CD4-positive, CD25-positive, alpha-beta regulatory T cell (primary cell): ENCODE measurements at regions not wholly inside any gene's neighbourhood (a gene's known extent, or its start where the extent isn't known, plus 50 kb on each side); places are given as distances from the start of the nearest gene placed in this dataset.
"Not testable (repeated sequence)": the region's sequence is repeated elsewhere in the genome, so short reads cannot be mapped to it uniquely, and the experiment has no call there.

ENCODE experiments used
- ATAC-seq, 2 donors: fragments of 150-1000 bp; cut with Tn5 transposase; one replicate each; pipeline ENCODE4 v1.10.0; 2021; ENCODE audit warnings: low read depth in 2 of 2, moderate number of reproducible peaks in 2 of 2, moderate library complexity in 1 of 2
- DNase-seq, 3 donors: peaks; one replicate each; pipeline versions ENCODE4 v3.0.0 to v3.0.0-alpha.2; 2012 to 2022; ENCODE audit warnings: mixed read lengths in 1 of 3
- H3K27ac ChIP-seq: one replicate; pipeline ENCODE4 v1.7.0; 2013; ENCODE audit warnings: mild to moderate bottlenecking, low read length; ENCODE audit not compliant: insufficient read depth, poor library complexity, severe bottlenecking
- H3K27me3 ChIP-seq: one replicate; pipeline ENCODE4 v1.7.0; 2013; ENCODE audit warnings: low read length; ENCODE audit not compliant: control insufficient read depth, insufficient read depth
- H3K36me3 ChIP-seq: one replicate; pipeline ENCODE4 v1.7.0; 2013; ENCODE audit warnings: mild to moderate bottlenecking, low read length, moderate library complexity; ENCODE audit not compliant: control insufficient read depth, insufficient read depth
- H3K4me1 ChIP-seq: 2 replicates; pipeline ENCODE4 v1.7.0; 2013; ENCODE audit warnings: mild to moderate bottlenecking, low read length; ENCODE audit not compliant: insufficient read depth, control insufficient read depth, poor library complexity, severe bottlenecking
- H3K4me3 ChIP-seq: one replicate; pipeline ENCODE4 v1.7.0; 2013; ENCODE audit warnings: low read depth, mild to moderate bottlenecking, low read length, moderate library complexity
- H3K9me3 ChIP-seq, 2 experiments: 1 replicate in 1 of 2; 2 replicates in 1 of 2; pipeline ENCODE4 v1.7.0; 2013; ENCODE audit warnings: low read length in 2 of 2, mild to moderate bottlenecking in 1 of 2, moderate library complexity in 1 of 2; ENCODE audit not compliant: control insufficient read depth in 2 of 2
- H3K27ac Mint-ChIP-seq, 3 donors: one replicate each; pipeline ENCODE4 v1.8.0; 2020 to 2022; ENCODE audit warnings: mild to moderate bottlenecking in 3 of 3, mixed read lengths in 3 of 3, moderate library complexity in 2 of 3
- H3K27me3 Mint-ChIP-seq: one replicate; pipeline ENCODE4 v1.8.0; 2022; ENCODE audit warnings: mild to moderate bottlenecking, mixed read lengths
- H3K36me3 Mint-ChIP-seq: one replicate; pipeline ENCODE4 v1.8.0; 2020; ENCODE audit warnings: mixed read lengths
- H3K4me1 Mint-ChIP-seq, 4 donors: one replicate each; pipeline ENCODE4 v1.8.0; 2020 to 2022; ENCODE audit warnings: mixed read lengths in 4 of 4, mild to moderate bottlenecking in 1 of 4
- H3K4me3 Mint-ChIP-seq, 4 donors: one replicate each; pipeline ENCODE4 v1.8.0; 2020 to 2022; ENCODE audit warnings: mild to moderate bottlenecking in 4 of 4, mixed read lengths in 4 of 4, moderate library complexity in 3 of 4
- H3K9me3 Mint-ChIP-seq, 7 donors: one replicate each; pipeline ENCODE4 v1.8.0; 2020 to 2022; ENCODE audit warnings: mixed read lengths in 7 of 7, mild to moderate bottlenecking in 3 of 7, moderate library complexity in 2 of 7

- peak overlapping the region; percentile 72 to 88 (median 85) for H3K27ac Mint-ChIP-seq
- Histone ChIP-seq H3K4me3 (no peak overlapping the region), H3K27me3 (no peaks in the 10 kb centered on the region), H3K4me1 (peaks cover 27% of the 10 kb centered on the region), H3K9me3 (no peaks in the 10 kb centered on the region), H3K36me3 (no peaks in the 10 kb centered on the region), H3K27ac (no peak overlapping the region)
- peaks cover 0 to 2% (median 0%) of the 10 kb centered on the region in 7 donors for H3K9me3 Mint-ChIP-seq
- H3K4me3 Mint-ChIP-seq: peak overlapping the region in 2 of 4 donors; percentile 8 to 51
- ATAC-seq (no peak), DNase-seq (no peak)
- no peaks in the 10 kb centered on the region for H3K27me3 Mint-ChIP-seq
- H3K4me1 Mint-ChIP-seq: peaks cover 29 to 64% (median 40%) of the 10 kb centered on the region in 4 donors
- H3K36me3 Mint-ChIP-seq: no peaks in the 10 kb centered on the region
Measured at GRCh38 chr14:105982664-105983063, 456.3 kb downstream of the TMEM121 start.

- no peaks in the 10 kb centered on the region for H3K27me3 ChIP-seq
- no peaks in the 10 kb centered on the region for H3K36me3 ChIP-seq
- peak overlapping the region; percentile 44 for H3K4me3 ChIP-seq
- H3K4me1 Mint-ChIP-seq: peaks cover 17 to 67% (median 41%) of the 10 kb centered on the region in 4 donors
- H3K36me3 Mint-ChIP-seq: no peaks in the 10 kb centered on the region
- H3K27me3 Mint-ChIP-seq: no peaks in the 10 kb centered on the region
- H3K9me3 ChIP-seq: no peaks in the 10 kb centered on the region
- H3K27ac Mint-ChIP-seq: peak overlapping the region; percentile 86 to 95 (median 89)
- no peaks in the 10 kb centered on the region for H3K9me3 Mint-ChIP-seq
- H3K27ac ChIP-seq: peak overlapping the region; percentile 65
- peaks cover 31% of the 10 kb centered on the region for H3K4me1 ChIP-seq
- peak overlapping the region; percentile 54 to 75 (median 62) for H3K4me3 Mint-ChIP-seq
- no peak for DNase-seq
- ATAC-seq: peak; percentile 9
Measured at GRCh38 chr14:105986894-105987284, 460.5 kb downstream of the TMEM121 start.

GRCh38 chr14:105987563-105987962 lies 461.2 kb downstream of the TMEM121 start:
- Mint-ChIP-seq H3K9me3 (no peaks in the 10 kb centered on the region), H3K4me1 (peaks cover 14 to 60% (median 35%) of the 10 kb centered on the region in 4 donors), H3K27me3 (no peaks in the 10 kb centered on the region), H3K4me3 (peak overlapping the region in 2 of 4 donors; percentile 54 to 55), H3K36me3 (no peaks in the 10 kb centered on the region), H3K27ac (peak overlapping the region; percentile 86 to 95 (median 89))
- no peaks in the 10 kb centered on the region for H3K36me3 ChIP-seq
- no peak for ATAC-seq
- H3K4me1 ChIP-seq: peaks cover 30% of the 10 kb centered on the region
- no peaks in the 10 kb centered on the region for H3K27me3 ChIP-seq
- H3K4me3 ChIP-seq: no peak overlapping the region
- DNase-seq: no peak
- peak overlapping the region; percentile 65 for H3K27ac ChIP-seq
- no peaks in the 10 kb centered on the region for H3K9me3 ChIP-seq

DNA sequence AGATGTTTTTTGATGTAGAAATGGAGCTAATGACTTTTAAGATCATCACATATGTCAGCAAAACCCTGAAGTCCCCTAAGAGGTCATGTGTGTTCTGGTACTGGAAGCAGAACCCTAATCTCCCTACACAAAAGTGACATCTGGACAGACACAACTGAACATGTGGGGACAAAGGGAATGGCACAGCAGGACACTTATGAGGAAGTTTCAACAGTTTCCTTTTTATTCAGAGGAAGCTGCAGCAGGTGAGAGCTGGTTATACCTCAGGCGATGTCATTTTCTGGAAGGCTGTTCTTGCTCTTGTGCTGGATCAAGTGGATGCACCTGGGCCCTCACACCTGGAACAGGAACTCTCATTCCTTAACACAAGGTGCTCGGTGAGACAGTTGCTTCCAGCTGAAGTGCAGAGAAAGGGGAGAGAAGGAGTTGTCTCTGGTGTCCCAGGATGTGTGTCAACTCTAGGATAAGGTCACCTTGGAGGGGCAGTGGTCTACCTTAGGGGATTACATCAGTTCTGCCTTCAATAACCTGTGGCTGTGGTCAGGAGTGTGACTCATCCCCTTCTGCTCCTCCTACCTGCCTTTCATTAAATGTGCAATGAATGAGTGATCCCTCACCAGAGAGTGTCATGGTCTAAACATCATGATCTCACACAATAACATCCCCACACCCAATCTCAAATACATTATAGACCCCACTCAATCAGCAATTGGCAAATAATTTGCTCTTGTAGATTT lies 463.4 kb downstream of the TMEM121 start:
- DNase-seq: peak in 1 of 3 donors; percentile 30
- no peak overlapping the region for H3K4me3 Mint-ChIP-seq
- H3K27me3 Mint-ChIP-seq: no peaks in the 10 kb centered on the region
- Histone ChIP-seq H3K9me3 (no peaks in the 10 kb centered on the region), H3K27ac (no peak overlapping the region), H3K27me3 (no peaks in the 10 kb centered on the region), H3K4me1 (peaks cover 30% of the 10 kb centered on the region), H3K4me3 (no peak overlapping the region), H3K36me3 (no peaks in the 10 kb centered on the region)
- peak overlapping the region; percentile 55 to 84 (median 75) for H3K27ac Mint-ChIP-seq
- H3K4me1 Mint-ChIP-seq: peaks cover 14 to 62% (median 34%) of the 10 kb centered on the region in 4 donors
- no peaks in the 10 kb centered on the region for H3K36me3 Mint-ChIP-seq
- ATAC-seq: peak; percentile 58 to 70
- H3K9me3 Mint-ChIP-seq: no peaks in the 10 kb centered on the region

- ATAC-seq, H3K27ac ChIP-seq, DNase-seq, H3K27ac Mint-ChIP-seq, H3K9me3 Mint-ChIP-seq, H3K36me3 ChIP-seq, H3K4me3 ChIP-seq, H3K27me3 ChIP-seq, H3K9me3 ChIP-seq, H3K36me3 Mint-ChIP-seq, H3K27me3 Mint-ChIP-seq, H3K4me3 Mint-ChIP-seq: not testable (repeated sequence)
- peaks cover 9 to 50% (median 25%) of the 10 kb centered on the region in 4 donors for H3K4me1 Mint-ChIP-seq
- H3K4me1 ChIP-seq: peaks cover 22% of the 10 kb centered on the region
Measured at GRCh38 chr14:105991677-105992076, 465.3 kb downstream of the TMEM121 start.

- H3K9me3 Mint-ChIP-seq: peaks cover 0 to 3% (median 0%) of the 10 kb centered on the region in 7 donors
- H3K9me3 ChIP-seq: no peaks in the 10 kb centered on the region
- no peaks in the 10 kb centered on the region for H3K27me3 Mint-ChIP-seq
- no peak overlapping the region for H3K4me3 Mint-ChIP-seq
- peaks cover 6 to 38% (median 19%) of the 10 kb centered on the region in 4 donors for H3K4me1 Mint-ChIP-seq
- H3K4me1 ChIP-seq: peaks cover 10% of the 10 kb centered on the region
- H3K27ac Mint-ChIP-seq: peak overlapping the region in 1 of 3 donors; percentile 56
- no peaks in the 10 kb centered on the region for H3K27me3 ChIP-seq
- no peak overlapping the region for H3K27ac ChIP-seq
- ATAC-seq (no peak), DNase-seq (no peak)
- H3K36me3 ChIP-seq: no peaks in the 10 kb centered on the region
- no peaks in the 10 kb centered on the region for H3K36me3 Mint-ChIP-seq
- no peak overlapping the region for H3K4me3 ChIP-seq
Measured at GRCh38 chr14:105993814-105994213, 467.4 kb downstream of the TMEM121 start.

DNA sequence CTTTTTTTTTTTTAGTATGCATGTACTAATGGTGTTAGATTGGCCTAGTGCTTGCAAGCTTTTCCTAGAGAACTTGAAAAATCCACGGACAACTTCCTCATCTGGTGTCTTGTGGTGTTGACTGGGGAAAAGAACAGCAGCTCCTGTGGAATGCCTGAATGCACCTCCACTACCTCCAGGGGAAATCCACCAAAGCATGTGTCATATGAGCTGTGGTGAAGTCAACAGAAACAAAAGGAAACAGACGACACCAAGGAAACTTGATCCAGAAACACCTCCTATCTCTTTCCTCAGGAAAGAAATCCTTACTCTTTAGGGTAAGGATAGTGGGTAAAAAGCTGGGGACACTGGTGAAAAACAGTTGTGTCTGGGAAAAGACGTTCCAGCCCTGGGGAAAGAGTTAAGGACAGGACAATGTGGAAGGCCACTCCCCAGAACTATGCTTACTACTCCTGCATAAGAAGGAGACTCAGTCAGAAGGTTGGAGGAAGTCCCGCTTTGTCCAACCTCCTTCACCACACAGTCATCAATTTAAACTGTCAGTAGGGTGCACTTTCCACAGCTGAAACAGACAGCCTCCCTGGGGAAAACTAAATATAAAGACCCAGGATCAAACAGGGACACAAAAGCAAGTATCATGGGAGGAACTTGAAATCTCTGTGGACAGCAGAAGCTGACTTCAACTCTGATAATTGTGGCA lies 468.8 kb downstream of the TMEM121 start:
- not testable (repeated sequence) for H3K4me3 ChIP-seq, H3K27ac ChIP-seq, H3K9me3 Mint-ChIP-seq, ATAC-seq, H3K27me3 ChIP-seq, H3K4me3 Mint-ChIP-seq, H3K9me3 ChIP-seq, DNase-seq, H3K27me3 Mint-ChIP-seq, H3K36me3 Mint-ChIP-seq, H3K36me3 ChIP-seq
- peak overlapping the region in 1 of 3 donors; percentile 20 for H3K27ac Mint-ChIP-seq
- peaks cover 11% of the 10 kb centered on the region for H3K4me1 ChIP-seq
- H3K4me1 Mint-ChIP-seq: peaks cover 11 to 36% (median 16%) of the 10 kb centered on the region in 4 donors
